GM06990 (cell line): ENCODE measurements at regions not wholly inside any gene's neighbourhood (a gene's known extent, or its start where the extent isn't known, plus 50 kb on each side); places are given as distances from the start of the nearest gene placed in this dataset.

Experiments
- DNase-seq: peaks from one replicate; pipeline ENCODE4 v3.0.0-alpha.2; 2011; ENCODE audit not compliant: insufficient read length; ENCODE audit errors: extremely low read depth
- H3K27me3 ChIP-seq: replicated peaks from 2 replicates; pipeline ENCODE4 v1.6.0; 2011; ENCODE audit warnings: low read length; ENCODE audit not compliant: control insufficient read depth, insufficient read depth
- H3K36me3 ChIP-seq: 2 replicates; pipeline ENCODE4 v1.5.1; 2011; ENCODE audit warnings: low read length; ENCODE audit not compliant: control insufficient read depth, insufficient read depth
- H3K4me3 ChIP-seq: replicated peaks from 2 replicates; pipeline ENCODE4 v1.5.1; 2011; ENCODE audit warnings: low read depth, mild to moderate bottlenecking, control low read depth, low read length
- CTCF ChIP-seq: IDR thresholded peaks from 2 replicates; pipeline ENCODE4 v1.5.1; 2011; ENCODE audit warnings: low read length, control low read depth, mild to moderate bottlenecking, inconsistent platforms; ENCODE audit not compliant: insufficient read depth, poor library complexity, severe bottlenecking

DNA sequence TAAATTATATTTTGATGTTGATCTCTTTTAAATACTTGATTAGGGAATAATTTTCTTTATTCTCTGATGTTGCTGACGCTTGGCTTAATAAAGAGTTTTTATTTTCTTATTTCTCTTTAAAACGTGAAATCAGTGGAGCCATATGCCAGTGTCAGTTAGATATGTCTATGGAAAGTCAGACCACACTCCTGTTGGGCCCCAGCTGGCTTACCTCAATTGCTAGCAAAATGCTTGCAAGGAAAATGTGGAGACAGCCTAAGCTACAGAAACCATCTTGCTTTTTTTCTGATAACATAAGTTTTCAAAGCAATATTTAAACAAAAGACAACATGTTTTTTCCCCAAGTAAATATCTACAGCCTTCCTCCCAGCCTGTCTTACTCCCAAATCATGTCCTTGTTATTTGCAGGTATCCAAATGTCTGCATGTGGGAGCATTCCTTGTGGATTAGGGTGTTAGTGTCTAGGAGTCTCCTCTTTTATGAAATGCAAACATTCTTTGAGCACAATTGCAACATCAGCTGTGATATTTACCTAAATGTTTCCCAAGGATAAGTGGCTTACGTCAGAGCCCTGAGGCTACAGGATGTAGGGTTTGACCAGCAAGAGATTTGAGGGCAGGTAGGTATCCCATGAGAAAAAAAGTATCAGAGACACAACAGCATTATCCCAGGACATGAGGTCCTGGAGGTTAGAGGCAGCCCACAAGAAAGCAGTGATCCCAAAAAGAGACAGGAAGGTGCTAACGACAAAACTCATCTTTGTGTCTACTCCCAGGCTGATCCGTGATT is 117.2 kb upstream of the KCNJ15 start:
- DNase-seq, result no peak
- Histone ChIP-seq H3K27me3 (no peaks in the 10 kb centered on the region), H3K4me3 (no peak overlapping the region), H3K36me3 (no peaks in the 10 kb centered on the region)
- TF ChIP-seq CTCF, result no peak

DNA sequence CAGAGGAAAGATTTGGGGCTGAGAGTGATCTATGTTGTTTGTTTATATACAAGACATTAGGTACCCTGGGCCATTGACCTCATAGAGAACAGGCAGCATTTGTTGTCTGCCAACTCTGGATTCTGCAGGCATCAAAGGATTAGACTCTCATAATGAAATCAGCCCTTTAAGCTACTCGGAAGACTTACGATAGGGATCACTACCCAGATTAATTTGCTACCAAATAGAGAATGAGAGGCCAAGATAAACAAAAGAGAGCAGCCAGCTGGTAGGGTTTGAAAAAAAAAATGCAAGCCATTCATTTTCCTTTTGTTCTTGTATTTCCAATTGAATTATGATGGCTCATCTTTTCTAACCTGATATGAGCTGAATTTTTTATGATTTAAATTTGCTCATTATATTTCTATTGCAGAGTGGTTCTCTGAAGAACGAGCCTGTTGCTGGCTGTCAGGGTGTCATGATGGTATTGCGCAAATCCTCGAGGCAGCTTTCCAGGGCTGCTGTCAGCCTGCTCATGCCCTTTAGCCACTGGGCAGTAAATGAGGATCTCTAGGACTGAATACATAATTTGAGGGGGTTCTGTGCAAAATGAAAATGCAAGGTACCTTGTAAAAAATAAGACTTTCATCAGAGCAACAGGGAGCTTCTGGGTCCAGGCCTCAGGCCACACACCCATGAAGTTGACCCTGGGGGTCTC is 116.4 kb upstream of the KCNJ15 start:
- no peak for TF ChIP-seq CTCF
- Histone ChIP-seq H3K27me3 (no peaks in the 10 kb centered on the region), H3K4me3 (no peak overlapping the region), H3K36me3 (no peaks in the 10 kb centered on the region)
- no peak for DNase-seq

- H3K36me3 ChIP-seq, result no peaks in the 10 kb centered on the region
- no peak for TF ChIP-seq CTCF
- H3K27me3 ChIP-seq, result no peaks in the 10 kb centered on the region
- H3K4me3 ChIP-seq, result no peak overlapping the region
- no peak for DNase-seq
These were observed 114.6 kb upstream of the KCNJ15 start for GRCh38 chr21:38142224-38142623.

- DNase-seq, result no peak
- Histone ChIP-seq H3K27me3 (no peaks in the 10 kb centered on the region), H3K36me3 (no peaks in the 10 kb centered on the region), H3K4me3 (no peak overlapping the region)
- TF ChIP-seq CTCF, result no peak
These were observed 112.6 kb upstream of the KCNJ15 start for GRCh38 chr21:38144193-38144592.

DNA sequence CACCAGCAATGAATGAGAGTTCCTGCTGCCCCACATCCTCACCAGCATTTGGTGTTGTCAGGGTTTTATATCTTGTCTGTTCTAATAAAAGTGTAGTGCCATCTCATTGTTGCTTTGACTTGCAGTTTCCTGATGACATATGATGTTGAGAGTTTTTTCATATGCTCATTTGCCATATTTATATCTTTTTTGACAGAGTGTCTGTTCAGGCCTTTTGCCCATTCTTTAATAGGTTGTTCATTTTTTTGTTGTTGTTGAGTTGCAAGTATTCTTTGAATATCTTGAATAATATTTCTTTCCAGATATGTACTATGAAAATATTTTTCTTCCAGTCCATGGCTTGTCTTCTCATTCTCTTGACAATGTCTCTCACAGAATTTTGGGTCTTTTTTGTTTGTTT is 111.7 kb upstream of the KCNJ15 start:
- DNase-seq, result no peak
- no peak for TF ChIP-seq CTCF
- no peaks in the 10 kb centered on the region for H3K27me3 ChIP-seq
- no peak overlapping the region for H3K4me3 ChIP-seq
- no peaks in the 10 kb centered on the region for H3K36me3 ChIP-seq
